ENCODE measurements at regions not wholly inside any gene's neighbourhood (a gene's known extent, or its start where the extent isn't known, plus 50 kb on each side); places are given as distances from the start of the nearest gene placed in this dataset.

- Histone ChIP-seq H3K4me3 (replicated peaks; ENCODE audit: insufficient read depth, low read length) (no peak overlapping the region), H3K27me3 (ENCODE audit: insufficient read depth, poor library complexity, severe bottlenecking) (no peaks in the 10 kb centered on the region), H3K27ac (replicated peaks) (no peak overlapping the region)
- TF ChIP-seq GABPA (IDR thresholded peaks at IDR 0.05; ENCODE audit: low read depth) (no peak), POLR2AphosphoS5 (IDR thresholded peaks at IDR 0.05; ENCODE audit: low read depth) (no peak), CTCF (IDR thresholded peaks at IDR 0.05; ENCODE audit: insufficient read depth, low read length) (no peak), SPI1 (IDR thresholded peaks at IDR 0.05; ENCODE audit: borderline replicate concordance, low read depth) (no peak)
- TF ChIP-seq, protein P1, sequence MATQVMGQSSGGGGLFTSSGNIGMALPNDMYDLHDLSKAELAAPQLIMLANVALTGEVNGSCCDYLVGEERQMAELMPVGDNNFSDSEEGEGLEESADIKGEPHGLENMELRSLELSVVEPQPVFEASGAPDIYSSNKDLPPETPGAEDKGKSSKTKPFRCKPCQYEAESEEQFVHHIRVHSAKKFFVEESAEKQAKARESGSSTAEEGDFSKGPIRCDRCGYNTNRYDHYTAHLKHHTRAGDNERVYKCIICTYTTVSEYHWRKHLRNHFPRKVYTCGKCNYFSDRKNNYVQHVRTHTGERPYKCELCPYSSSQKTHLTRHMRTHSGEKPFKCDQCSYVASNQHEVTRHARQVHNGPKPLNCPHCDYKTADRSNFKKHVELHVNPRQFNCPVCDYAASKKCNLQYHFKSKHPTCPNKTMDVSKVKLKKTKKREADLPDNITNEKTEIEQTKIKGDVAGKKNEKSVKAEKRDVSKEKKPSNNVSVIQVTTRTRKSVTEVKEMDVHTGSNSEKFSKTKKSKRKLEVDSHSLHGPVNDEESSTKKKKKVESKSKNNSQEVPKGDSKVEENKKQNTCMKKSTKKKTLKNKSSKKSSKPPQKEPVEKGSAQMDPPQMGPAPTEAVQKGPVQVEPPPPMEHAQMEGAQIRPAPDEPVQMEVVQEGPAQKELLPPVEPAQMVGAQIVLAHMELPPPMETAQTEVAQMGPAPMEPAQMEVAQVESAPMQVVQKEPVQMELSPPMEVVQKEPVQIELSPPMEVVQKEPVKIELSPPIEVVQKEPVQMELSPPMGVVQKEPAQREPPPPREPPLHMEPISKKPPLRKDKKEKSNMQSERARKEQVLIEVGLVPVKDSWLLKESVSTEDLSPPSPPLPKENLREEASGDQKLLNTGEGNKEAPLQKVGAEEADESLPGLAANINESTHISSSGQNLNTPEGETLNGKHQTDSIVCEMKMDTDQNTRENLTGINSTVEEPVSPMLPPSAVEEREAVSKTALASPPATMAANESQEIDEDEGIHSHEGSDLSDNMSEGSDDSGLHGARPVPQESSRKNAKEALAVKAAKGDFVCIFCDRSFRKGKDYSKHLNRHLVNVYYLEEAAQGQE (IDR thresholded peaks at IDR 0.05; ENCODE audit: insufficient replicate concordance, low read depth) = no peak
- no peak for DNase-seq (ENCODE audit: low read depth in 1 of 2, low spot score in 1 of 2)
Observed at GRCh38 chr1:79874289-79874688, 867.8 kb upstream of the ADGRL4 start.

- DNase-seq (ENCODE audit: low read depth in 1 of 2, low spot score in 1 of 2) = no peak
- TF ChIP-seq CTCF (IDR thresholded peaks at IDR 0.05; ENCODE audit: insufficient read depth, low read length) (no peak), SPI1 (IDR thresholded peaks at IDR 0.05; ENCODE audit: borderline replicate concordance, low read depth) (no peak)
- no peak overlapping the region for H3K4me3 ChIP-seq (replicated peaks; ENCODE audit: insufficient read depth, low read length)
- H3K27ac ChIP-seq (replicated peaks) = no peak overlapping the region
- H3K27me3 ChIP-seq (ENCODE audit: insufficient read depth, poor library complexity, severe bottlenecking) = no peaks in the 10 kb centered on the region
Observed at GRCh38 chr1:79859212-79859948, 852.9 kb upstream of the ADGRL4 start.

DNA sequence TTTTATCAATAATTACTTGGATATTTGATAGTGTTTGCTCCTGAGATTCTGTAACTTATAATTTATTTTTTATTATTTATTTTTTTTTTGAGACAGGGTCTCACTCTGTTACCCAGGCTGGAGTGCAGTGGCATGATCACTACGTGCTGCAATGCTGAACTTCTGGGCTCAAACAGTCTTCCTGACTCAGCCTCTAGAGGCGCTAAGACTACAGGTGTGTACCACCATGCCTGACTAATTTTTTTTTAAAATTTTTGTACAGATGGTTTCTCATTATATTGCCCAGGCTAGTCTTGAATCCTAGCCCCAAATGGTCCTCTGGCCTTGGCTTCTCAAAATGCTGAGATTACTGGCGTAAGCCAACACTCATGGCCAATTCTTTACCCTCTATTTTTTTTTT lies 845.5 kb upstream of the ADGRL4 start:
- no peak for DNase-seq (ENCODE audit: low read depth in 1 of 2, low spot score in 1 of 2)
- no peaks in the 10 kb centered on the region for H3K27me3 ChIP-seq (ENCODE audit: insufficient read depth, poor library complexity, severe bottlenecking)
- TF ChIP-seq CTCF (IDR thresholded peaks at IDR 0.05; ENCODE audit: insufficient read depth, low read length) = no peak
- TF ChIP-seq SPI1 (IDR thresholded peaks at IDR 0.05; ENCODE audit: borderline replicate concordance, low read depth) = no peak
- no peak for TF ChIP-seq POLR2AphosphoS5 (IDR thresholded peaks at IDR 0.05; ENCODE audit: low read depth)
- TF ChIP-seq, protein P1 (IDR thresholded peaks at IDR 0.05; ENCODE audit: insufficient replicate concordance, low read depth) = no peak
- TF ChIP-seq GABPA (IDR thresholded peaks at IDR 0.05; ENCODE audit: low read depth) = no peak
- no peak overlapping the region for H3K4me3 ChIP-seq (replicated peaks; ENCODE audit: insufficient read depth, low read length)
- no peak overlapping the region for H3K27ac ChIP-seq (replicated peaks)

DNA sequence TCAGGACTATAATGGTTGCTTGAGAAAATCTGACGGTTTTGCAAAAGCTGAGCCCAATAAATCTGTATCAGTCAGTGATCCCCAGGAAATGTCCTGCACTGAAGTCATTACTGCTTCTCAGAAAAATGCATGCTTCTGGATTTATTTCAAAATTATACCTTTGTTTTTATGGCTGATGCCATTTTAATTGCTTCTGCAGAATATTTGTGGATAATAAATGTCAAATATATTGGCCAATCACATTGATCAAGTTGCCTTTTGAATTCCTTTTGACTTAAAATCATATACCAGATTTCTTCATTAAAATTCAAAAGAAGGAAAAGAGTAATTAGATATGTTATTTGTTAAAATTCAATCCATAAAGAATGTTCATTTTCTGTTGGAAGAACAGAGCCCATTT lies 842.9 kb upstream of the ADGRL4 start:
- H3K27me3 ChIP-seq (ENCODE audit: insufficient read depth, poor library complexity, severe bottlenecking) = no peaks in the 10 kb centered on the region
- no peak overlapping the region for H3K4me3 ChIP-seq (replicated peaks; ENCODE audit: insufficient read depth, low read length)
- DNase-seq (ENCODE audit: low read depth in 1 of 2, low spot score in 1 of 2) = no peak
- TF ChIP-seq, protein P1 (IDR thresholded peaks at IDR 0.05; ENCODE audit: insufficient replicate concordance, low read depth) = no peak
- TF ChIP-seq CTCF (IDR thresholded peaks at IDR 0.05; ENCODE audit: insufficient read depth, low read length) = no peak
- no peak for TF ChIP-seq SPI1 (IDR thresholded peaks at IDR 0.05; ENCODE audit: borderline replicate concordance, low read depth)
- no peak for TF ChIP-seq GABPA (IDR thresholded peaks at IDR 0.05; ENCODE audit: low read depth)
- no peak for TF ChIP-seq POLR2AphosphoS5 (IDR thresholded peaks at IDR 0.05; ENCODE audit: low read depth)
- H3K27ac ChIP-seq (replicated peaks) = no peak overlapping the region
